Natural killer cell (primary cell): ENCODE measurements at regions not wholly inside any gene's neighbourhood (a gene's known extent, or its start where the extent isn't known, plus 50 kb on each side); places are given as distances from the start of the nearest gene placed in this dataset.

ENCODE experiments used
- ATAC-seq, 3 donors: fragments of 150-1000 bp in 2 of 3; fragments of 200-7000 bp in 1 of 3; cut with Tn5 transposase; 1 replicate in 1 of 3; 2 replicates in 2 of 3; pipeline ENCODE4 v1.10.0; 2021; ENCODE audit warnings: mild to moderate bottlenecking in 2 of 3, moderate library complexity in 2 of 3
- DNase-seq, 2 donors: peaks; one replicate each; pipeline versions ENCODE4 v3.0.0 to v3.0.0-alpha.2; 2013 to 2021; ENCODE audit warnings: mixed read lengths in 1 of 2
- H3K27ac ChIP-seq: one replicate; pipeline ENCODE4 v1.5.1; 2013; ENCODE audit warnings: mild to moderate bottlenecking, low read length
- H3K27me3 ChIP-seq: one replicate; pipeline ENCODE4 v1.6.1; 2013; ENCODE audit warnings: low read length; ENCODE audit not compliant: control insufficient read depth, insufficient read depth
- H3K36me3 ChIP-seq: one replicate; pipeline ENCODE4 v1.6.1; 2013; ENCODE audit warnings: low read length; ENCODE audit not compliant: control insufficient read depth, insufficient read depth
- H3K4me1 ChIP-seq: one replicate; pipeline ENCODE4 v1.6.1; 2013; ENCODE audit warnings: low read length; ENCODE audit not compliant: control insufficient read depth, insufficient read depth
- H3K4me3 ChIP-seq: one replicate; pipeline ENCODE4 v1.5.1; 2013; ENCODE audit warnings: low read length
- H3K9me3 ChIP-seq: one replicate; pipeline ENCODE4 v1.6.1; 2013; ENCODE audit warnings: low read length; ENCODE audit not compliant: control insufficient read depth, insufficient read depth
- H3K27ac Mint-ChIP-seq, 2 donors: one replicate each; pipeline ENCODE4 v1.8.0; 2022; ENCODE audit warnings: mild to moderate bottlenecking in 2 of 2, mixed read lengths in 2 of 2, moderate library complexity in 1 of 2
- H3K27me3 Mint-ChIP-seq, 2 donors: one replicate each; pipeline ENCODE4 v1.8.0; 2022; ENCODE audit warnings: low read depth in 2 of 2, mixed read lengths in 2 of 2
- H3K36me3 Mint-ChIP-seq: one replicate; pipeline ENCODE4 v1.8.0; 2022; ENCODE audit warnings: mixed read lengths
- H3K4me1 Mint-ChIP-seq, 2 donors: one replicate each; pipeline ENCODE4 v1.8.0; 2022; ENCODE audit warnings: mixed read lengths in 2 of 2
- H3K4me3 Mint-ChIP-seq: one replicate; pipeline ENCODE4 v1.8.0; 2022; ENCODE audit warnings: mild to moderate bottlenecking, moderate library complexity, mixed read lengths
- H3K9me3 Mint-ChIP-seq, 2 donors: one replicate each; pipeline ENCODE4 v1.8.0; 2022; ENCODE audit warnings: mixed read lengths in 2 of 2
- WGBS: methylation state at CpG from one replicate; pipeline ENCODE4 v1.1.7; 2013; ENCODE audit warnings: missing lambda C conversion rate; ENCODE audit not compliant: insufficient coverage; 5-methylcytosine and 5-hydroxymethylcytosine counted together
- intact Hi-C: fragments of 100-400 bp; cut with micrococcal nuclease; formaldehyde crosslinking; loops from one replicate; pipeline ENCODE4 v1.14.2; 2022
- TF ChIP-seq, protein P1 (sequence below): fragments of 200-600 bp; IDR thresholded peaks from one replicate; pipeline ENCODE4 v1.8.0; 2022; ENCODE audit warnings: antibody characterized with exemption

DNA sequence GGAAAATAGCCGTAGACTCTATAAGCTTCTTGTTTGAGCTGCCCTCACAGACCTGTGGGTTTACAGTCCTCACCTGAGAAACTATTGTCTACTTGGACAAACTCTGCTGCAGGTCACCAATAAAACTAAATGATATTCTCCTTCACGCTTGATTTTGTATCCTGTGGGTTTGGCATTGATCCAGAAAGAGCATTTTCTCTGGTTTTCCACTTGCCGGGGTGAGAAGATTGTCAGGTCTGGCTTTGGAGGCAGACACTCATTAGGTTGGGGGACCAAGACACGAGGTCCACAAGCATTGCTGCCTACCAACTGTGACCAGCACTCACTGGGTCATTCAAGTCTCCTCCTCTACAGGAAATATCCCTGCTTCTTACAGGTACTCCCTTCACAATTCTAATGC, 68.5 kb downstream of the CDC14C start:
- intact Hi-C loops = no loop called here
- Mint-ChIP-seq H3K36me3 (no peaks in the 10 kb centered on the region), H3K9me3 (peaks cover 3 to 9% of the 10 kb centered on the region in 2 donors), H3K4me1 (no peaks in the 10 kb centered on the region), H3K27ac (no peak overlapping the region), H3K27me3 (no peaks in the 10 kb centered on the region), H3K4me3 (no peak overlapping the region)
- H3K4me1 ChIP-seq = no peaks in the 10 kb centered on the region
- no peak overlapping the region for H3K27ac ChIP-seq
- H3K36me3 ChIP-seq = no peaks in the 10 kb centered on the region
- no peaks in the 10 kb centered on the region for H3K9me3 ChIP-seq
- H3K4me3 ChIP-seq = no peak overlapping the region
- H3K27me3 ChIP-seq = no peaks in the 10 kb centered on the region
- no peak for DNase-seq
- ATAC-seq = no peak
- 60% methylated on average over 4 of the region's 4 CpGs for WGBS
- TF ChIP-seq, protein P1, sequence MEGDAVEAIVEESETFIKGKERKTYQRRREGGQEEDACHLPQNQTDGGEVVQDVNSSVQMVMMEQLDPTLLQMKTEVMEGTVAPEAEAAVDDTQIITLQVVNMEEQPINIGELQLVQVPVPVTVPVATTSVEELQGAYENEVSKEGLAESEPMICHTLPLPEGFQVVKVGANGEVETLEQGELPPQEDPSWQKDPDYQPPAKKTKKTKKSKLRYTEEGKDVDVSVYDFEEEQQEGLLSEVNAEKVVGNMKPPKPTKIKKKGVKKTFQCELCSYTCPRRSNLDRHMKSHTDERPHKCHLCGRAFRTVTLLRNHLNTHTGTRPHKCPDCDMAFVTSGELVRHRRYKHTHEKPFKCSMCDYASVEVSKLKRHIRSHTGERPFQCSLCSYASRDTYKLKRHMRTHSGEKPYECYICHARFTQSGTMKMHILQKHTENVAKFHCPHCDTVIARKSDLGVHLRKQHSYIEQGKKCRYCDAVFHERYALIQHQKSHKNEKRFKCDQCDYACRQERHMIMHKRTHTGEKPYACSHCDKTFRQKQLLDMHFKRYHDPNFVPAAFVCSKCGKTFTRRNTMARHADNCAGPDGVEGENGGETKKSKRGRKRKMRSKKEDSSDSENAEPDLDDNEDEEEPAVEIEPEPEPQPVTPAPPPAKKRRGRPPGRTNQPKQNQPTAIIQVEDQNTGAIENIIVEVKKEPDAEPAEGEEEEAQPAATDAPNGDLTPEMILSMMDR = no peak

DNA sequence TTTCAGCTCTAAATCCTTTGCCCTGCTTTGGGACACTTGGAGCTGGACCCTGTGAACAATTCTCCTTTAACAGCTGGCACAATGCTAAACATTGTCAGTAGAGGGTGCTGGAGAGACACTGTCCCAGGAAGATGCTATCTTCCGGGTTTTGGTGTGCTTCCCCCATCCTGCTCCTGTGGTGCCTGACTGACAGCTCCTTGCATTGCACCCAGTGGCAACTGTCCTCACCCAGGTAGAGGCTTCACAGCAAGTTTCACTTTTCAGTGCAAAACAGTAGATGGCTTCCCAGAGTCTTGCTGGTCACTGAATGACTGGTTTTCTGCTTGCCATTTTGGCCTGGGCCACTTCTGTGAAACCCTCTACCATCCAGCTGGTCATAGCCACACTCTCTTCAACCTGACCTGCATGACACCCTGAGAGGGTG, 77.3 kb downstream of the CDC14C start:
- TF ChIP-seq, protein P1 = no peak
- Mint-ChIP-seq H3K4me1 (no peaks in the 10 kb centered on the region), H3K4me3 (no peak overlapping the region), H3K27me3 (no peaks in the 10 kb centered on the region), H3K9me3 (peaks cover 7 to 9% of the 10 kb centered on the region in 2 donors), H3K36me3 (peaks cover 5% of the 10 kb centered on the region), H3K27ac (no peak overlapping the region)
- Histone ChIP-seq H3K9me3 (peaks cover 2% of the 10 kb centered on the region), H3K27me3 (no peaks in the 10 kb centered on the region), H3K36me3 (no peaks in the 10 kb centered on the region), H3K4me3 (no peak overlapping the region), H3K4me1 (no peaks in the 10 kb centered on the region), H3K27ac (no peak overlapping the region)
- ATAC-seq (no peak), DNase-seq (no peak)
- intact Hi-C loops = no loop called here
- 0% methylated on average over 1 of the region's 1 CpG for WGBS

DNA sequence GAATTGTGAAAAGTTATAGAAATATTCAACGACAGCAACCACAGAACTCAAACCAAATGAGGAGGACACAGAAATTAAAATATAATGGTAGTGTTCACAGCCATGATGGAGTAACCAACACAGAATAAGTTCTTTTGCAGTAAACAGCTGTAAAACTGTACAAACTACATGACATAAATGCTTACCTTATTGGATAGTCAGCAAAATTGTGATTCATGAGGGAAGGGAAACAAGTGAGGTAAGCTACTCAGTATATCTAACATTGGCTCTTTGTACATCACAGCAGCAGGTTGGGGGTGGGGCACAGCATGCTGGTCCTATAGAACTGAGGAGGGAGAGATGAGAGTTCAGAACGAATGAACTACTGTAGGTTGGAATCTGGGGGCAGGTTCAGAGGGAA, 86.4 kb downstream of the CDC14C start:
- DNase-seq (no peak), ATAC-seq (no peak)
- no peaks in the 10 kb centered on the region for H3K27me3 ChIP-seq
- H3K36me3 Mint-ChIP-seq = peaks cover 9% of the 10 kb centered on the region
- TF ChIP-seq, protein P1 = no peak
- no peaks in the 10 kb centered on the region for H3K36me3 ChIP-seq
- H3K27me3 Mint-ChIP-seq = no peaks in the 10 kb centered on the region
- no peaks in the 10 kb centered on the region for H3K4me1 ChIP-seq
- H3K4me3 Mint-ChIP-seq = no peak overlapping the region
- intact Hi-C loops = no loop called here
- peaks cover 30 to 46% of the 10 kb centered on the region in 2 donors for H3K9me3 Mint-ChIP-seq
- no peak overlapping the region for H3K27ac ChIP-seq
- H3K4me3 ChIP-seq = no peak overlapping the region
- no peak overlapping the region for H3K27ac Mint-ChIP-seq
- no peaks in the 10 kb centered on the region for H3K4me1 Mint-ChIP-seq
- WGBS = 45% methylated on average over 1 of the region's 2 CpGs
- H3K9me3 ChIP-seq = no peaks in the 10 kb centered on the region

DNA sequence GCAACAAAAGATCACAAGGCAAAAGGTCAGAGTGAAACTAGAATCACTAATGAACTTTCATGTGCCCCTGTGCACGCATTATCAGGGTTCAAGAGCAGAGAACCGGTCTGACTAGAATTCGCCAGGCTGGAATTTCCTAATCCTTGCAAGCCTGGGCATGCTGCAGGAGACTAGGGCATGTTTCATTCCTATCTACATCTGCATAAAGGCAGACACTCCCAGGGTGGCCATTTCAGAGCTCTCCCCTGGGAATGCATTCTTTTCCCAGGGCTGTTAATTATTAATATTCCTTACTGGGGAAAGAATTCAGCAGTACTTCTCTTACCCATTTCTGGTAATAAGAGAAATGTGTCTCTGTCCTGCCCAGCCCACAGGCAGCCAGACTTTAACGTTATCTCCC, 90.5 kb downstream of the CDC14C start:
- WGBS = 89% methylated on average over 4 of the region's 4 CpGs
- no peak for DNase-seq
- no peaks in the 10 kb centered on the region for H3K4me1 Mint-ChIP-seq
- intact Hi-C loops = no loop called here
- H3K4me1 ChIP-seq = no peaks in the 10 kb centered on the region
- no peaks in the 10 kb centered on the region for H3K36me3 ChIP-seq
- H3K9me3 ChIP-seq = no peaks in the 10 kb centered on the region
- ATAC-seq = no peak
- no peak overlapping the region for H3K27ac Mint-ChIP-seq
- H3K4me3 Mint-ChIP-seq = no peak overlapping the region
- no peaks in the 10 kb centered on the region for H3K27me3 Mint-ChIP-seq
- H3K4me3 ChIP-seq = no peak overlapping the region
- TF ChIP-seq, protein P1 = no peak
- H3K27me3 ChIP-seq = no peaks in the 10 kb centered on the region
- H3K9me3 Mint-ChIP-seq = peaks cover 32 to 36% of the 10 kb centered on the region in 2 donors
- H3K27ac ChIP-seq = no peak overlapping the region
- H3K36me3 Mint-ChIP-seq = no peaks in the 10 kb centered on the region
